ENCODE measurements at regions not wholly inside any gene's neighbourhood (a gene's known extent, or its start where the extent isn't known, plus 50 kb on each side); places are given as distances from the start of the nearest gene placed in this dataset.

- Histone ChIP-seq H2BK5ac (ENCODE audit: low read depth, low read length) (no peak overlapping the region), H3K9ac (replicated peaks in 1 of 4; ENCODE audit: extremely low read depth in 1 of 4, low read depth in 3 of 4, low read length in 3 of 4) (no peak overlapping the region)
- 92% methylated on average over 17 of the region's 17 CpGs; no CpG with 5 or more reads in 1 of the 2 experiments for WGBS, 2 experiments (ENCODE audit: extremely low coverage in 1 of 2, insufficient coverage in 1 of 2, insufficient read length in 1 of 2, insufficient replicate concordance in 2 of 2, low coverage in 1 of 2, low lambda C conversion rate in 2 of 2, missing lambda C conversion rate in 1 of 2)
- TF ChIP-seq HDAC2 (IDR thresholded peaks at IDR 0.05; ENCODE audit: borderline replicate concordance in 1 of 2, low read depth in 2 of 2, low read length in 2 of 2) = no peak
- no peak for TF ChIP-seq JUND (IDR thresholded peaks at IDR 0.05; ENCODE audit: low read length)
- no peak for TF ChIP-seq CHD1 (IDR thresholded peaks at IDR 0.05; ENCODE audit: low read depth, low read length)
- no peak for TF ChIP-seq EGR1 (IDR thresholded peaks at IDR 0.05; ENCODE audit: borderline replicate concordance, low read depth, low read length)
- TF ChIP-seq, protein P1, sequence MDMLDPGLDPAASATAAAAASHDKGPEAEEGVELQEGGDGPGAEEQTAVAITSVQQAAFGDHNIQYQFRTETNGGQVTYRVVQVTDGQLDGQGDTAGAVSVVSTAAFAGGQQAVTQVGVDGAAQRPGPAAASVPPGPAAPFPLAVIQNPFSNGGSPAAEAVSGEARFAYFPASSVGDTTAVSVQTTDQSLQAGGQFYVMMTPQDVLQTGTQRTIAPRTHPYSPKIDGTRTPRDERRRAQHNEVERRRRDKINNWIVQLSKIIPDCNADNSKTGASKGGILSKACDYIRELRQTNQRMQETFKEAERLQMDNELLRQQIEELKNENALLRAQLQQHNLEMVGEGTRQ (IDR thresholded peaks at IDR 0.05; ENCODE audit: low read length) = no peak
- TF ChIP-seq SP4 (IDR thresholded peaks at IDR 0.05; ENCODE audit: low read length) = no peak
- TF ChIP-seq CTCF (IDR thresholded peaks at IDR 0.05; ENCODE audit: control extremely low read depth in 1 of 3, insufficient read depth in 1 of 3, low read depth in 1 of 3, low read length in 3 of 3) = no peak
These were observed 104.5 kb upstream of the SOX1 start for GRCh38 chr13:111962431-111962891.

More at GRCh38 chr13:111962431-111962891, 104.5 kb upstream of the SOX1 start:
- no peak overlapping the region for H2BK20ac ChIP-seq (ENCODE audit: low read length)
- no peak overlapping the region for H2BK120ac ChIP-seq (replicated peaks; ENCODE audit: low read depth, low read length)
- H4K8ac ChIP-seq (ENCODE audit: extremely low read depth, insufficient read depth, low read length) = peak overlapping the region; percentile 28; the same call in 1 of the 2 replicates
- H3K56ac ChIP-seq (replicated peaks; ENCODE audit: insufficient read length, low read depth, low read length) = no peak overlapping the region
- H3K79me1 ChIP-seq (ENCODE audit: low read depth, low read length) = peaks cover 2% of the 10 kb centered on the region; the same call in 1 of the 2 replicates
- no peak overlapping the region for H3K4me2 ChIP-seq (ENCODE audit: insufficient read depth in 1 of 2, low read depth in 2 of 2, low read length in 2 of 2)
- no peak overlapping the region for H2BK12ac ChIP-seq (ENCODE audit: low read depth, low read length)
- ChIA-PET CTCF (ENCODE audit: partially characterized antibody) (interaction anchor here (0.6 to 2.2 kb wide), 3 partner anchors 62 to 457 kb away, joined by 3 to 6 read pairs (median 3); no protein-coding TSS in a partner anchor), POLR2A (ENCODE audit: partially characterized antibody) (no interaction called here)
- H3K27ac ChIP-seq (ENCODE audit: low read depth, low read length) = no peak overlapping the region
- H3K14ac ChIP-seq (ENCODE audit: insufficient read length) = no peak overlapping the region
- no peaks in the 10 kb centered on the region for H3K4me1 ChIP-seq (replicated peaks in 1 of 4; ENCODE audit: control insufficient read depth in 3 of 4, insufficient read depth in 4 of 4, low read length in 3 of 4)
- peaks cover 11% of the 10 kb centered on the region; the same call in 1 of the 2 replicates for H3K23me2 ChIP-seq (ENCODE audit: low read depth, low read length)
- H3K18ac ChIP-seq (ENCODE audit: extremely low read depth, low read length) = no peak overlapping the region
- no peak overlapping the region for H4K91ac ChIP-seq (replicated peaks; ENCODE audit: insufficient read length, low read length)
- no peak overlapping the region for H2AFZ ChIP-seq (ENCODE audit: low read length)
- FAIRE-seq (no peak), DNase-seq (ENCODE audit: low read depth in 1 of 2, low spot score in 2 of 2) (no peak)
- no peaks in the 10 kb centered on the region for H3K27me3 ChIP-seq (replicated peaks in 1 of 4; ENCODE audit: control insufficient read depth in 3 of 4, extremely low read depth in 1 of 4, insufficient read depth in 3 of 4, low read length in 3 of 4)
- H3K36me3 ChIP-seq (ENCODE audit: control insufficient read depth in 2 of 4, insufficient read depth in 4 of 4, low read length in 3 of 4) = no peaks in the 10 kb centered on the region
- no peak overlapping the region for H2BK15ac ChIP-seq (ENCODE audit: low read length)
- no peaks in the 10 kb centered on the region for H3K9me3 ChIP-seq (ENCODE audit: insufficient read depth in 2 of 2, low read depth in 1 of 2, low read length in 1 of 2)
- H4K5ac ChIP-seq (ENCODE audit: insufficient read length, low read depth, low read length) = no peak overlapping the region
- H3K79me2 ChIP-seq (ENCODE audit: control insufficient read depth in 1 of 2, insufficient read depth in 2 of 2, low read length in 2 of 2) = no peaks in the 10 kb centered on the region
- H3K4me3 ChIP-seq (ENCODE audit: extremely low read depth in 1 of 4, insufficient read depth in 2 of 4, low read depth in 3 of 4, low read length in 4 of 4) = no peak overlapping the region
- no peak overlapping the region for H3K23ac ChIP-seq (ENCODE audit: insufficient read length)
- no peaks in the 10 kb centered on the region for H4K20me1 ChIP-seq (replicated peaks in 1 of 2; ENCODE audit: control insufficient read depth in 1 of 2, insufficient read depth in 2 of 2, low read length in 2 of 2)
- H2AK5ac ChIP-seq (ENCODE audit: low read depth, low read length) = no peak overlapping the region
- H3K4ac ChIP-seq (replicated peaks; ENCODE audit: insufficient read length, low read depth, low read length) = no peak overlapping the region
